CD14-positive monocyte (primary cell): ENCODE measurements at regions not wholly inside any gene's neighbourhood (a gene's known extent, or its start where the extent isn't known, plus 50 kb on each side); places are given as distances from the start of the nearest gene placed in this dataset.

Source experiments
- DNase-seq, 3 donors: peaks; one replicate each; pipeline ENCODE4 v3.0.0-alpha.2; 2011 to 2022
- H2AFZ ChIP-seq: 2 replicates; pipeline ENCODE4 v1.6.0; 2012; ENCODE audit warnings: mild to moderate bottlenecking, low read depth, low read length, inconsistent platforms; ENCODE audit not compliant: insufficient read depth, poor library complexity, severe bottlenecking
- H3K27ac ChIP-seq, 2 donors: 1 replicate in 1 of 2; 2 replicates in 1 of 2; pipeline ENCODE4 v1.5.1; 2012 to 2013; ENCODE audit warnings: low read length in 2 of 2, control low read depth in 1 of 2, inconsistent platforms in 1 of 2, low read depth in 1 of 2, mild to moderate bottlenecking in 1 of 2
- H3K27me3 ChIP-seq, 2 donors: one replicate each; pipeline versions ENCODE4 v1.6.0 to v1.6.1; 2011 to 2013; ENCODE audit warnings: low read length in 2 of 2; ENCODE audit not compliant: control insufficient read depth in 2 of 2, insufficient read depth in 2 of 2
- H3K36me3 ChIP-seq, 2 donors: replicated peaks in 1 of 2; 1 replicate in 1 of 2; 2 replicates in 1 of 2; pipeline versions ENCODE4 v1.5.1 to v1.6.1; 2012 to 2013; ENCODE audit warnings: low read length in 2 of 2, control low read depth in 1 of 2, inconsistent platforms in 1 of 2, mild to moderate bottlenecking in 1 of 2; ENCODE audit not compliant: insufficient read depth in 2 of 2, control insufficient read depth in 1 of 2
- H3K4me1 ChIP-seq, 2 donors: 1 replicate in 1 of 2; 2 replicates in 1 of 2; pipeline versions ENCODE4 v1.5.1 to v1.6.1; 2012 to 2013; ENCODE audit warnings: low read length in 2 of 2, control low read depth in 1 of 2, inconsistent platforms in 1 of 2, mild to moderate bottlenecking in 1 of 2, moderate library complexity in 1 of 2; ENCODE audit not compliant: insufficient read depth in 2 of 2, control insufficient read depth in 1 of 2
- H3K4me2 ChIP-seq: replicated peaks from 2 replicates; pipeline ENCODE3; 2012; ENCODE audit warnings: low read length, moderate library complexity, mild to moderate bottlenecking; ENCODE audit not compliant: poor library complexity, severe bottlenecking; ENCODE audit errors: extremely low read depth
- H3K4me3 ChIP-seq, 3 experiments: fragments of 200-600 bp in 1 of 3; sonication (generic) in 1 of 3; replicated peaks in 1 of 3; 1 replicate in 2 of 3; 2 replicates in 1 of 3; pipeline ENCODE4 v1.5.1; 2011 to 2013; ENCODE audit warnings: low read length in 3 of 3, mild to moderate bottlenecking in 3 of 3, control low read depth in 2 of 3, low read depth in 2 of 3, inconsistent platforms in 1 of 3, moderate library complexity in 1 of 3
- H3K79me2 ChIP-seq: 2 replicates; pipeline ENCODE4 v1.6.0; 2012; ENCODE audit warnings: mild to moderate bottlenecking, control low read depth, inconsistent platforms, low read length, moderate library complexity; ENCODE audit not compliant: insufficient read depth
- H3K9ac ChIP-seq: 2 replicates; pipeline ENCODE4 v1.6.0; 2017; ENCODE audit warnings: low read length, mild to moderate bottlenecking; ENCODE audit not compliant: insufficient read depth, poor library complexity, severe bottlenecking
- H3K9me3 ChIP-seq, 2 donors: replicated peaks in 1 of 2; 1 replicate in 1 of 2; 2 replicates in 1 of 2; pipeline versions ENCODE4 v1.5.1 to v1.6.1; 2012 to 2013; ENCODE audit warnings: low read length in 2 of 2, control low read depth in 1 of 2; ENCODE audit not compliant: control insufficient read depth in 1 of 2, insufficient read depth in 1 of 2
- H4K20me1 ChIP-seq: 2 replicates; pipeline ENCODE4 v1.6.0; 2012; ENCODE audit warnings: mild to moderate bottlenecking, low read length, control low read depth, moderate library complexity; ENCODE audit not compliant: insufficient read depth
- H3K27ac Mint-ChIP-seq, 7 donors: one replicate each; pipeline ENCODE4 v1.8.0; 2020; ENCODE audit warnings: mild to moderate bottlenecking in 7 of 7, mixed read lengths in 7 of 7, moderate library complexity in 6 of 7, inconsistent platforms in 2 of 7
- H3K27me3 Mint-ChIP-seq, 3 donors: one replicate each; pipeline ENCODE4 v1.8.0; 2021 to 2022; ENCODE audit warnings: low read depth in 3 of 3, mild to moderate bottlenecking in 3 of 3, mixed read lengths in 3 of 3, moderate library complexity in 3 of 3, inconsistent platforms in 1 of 3
- H3K36me3 Mint-ChIP-seq, 2 donors: one replicate each; pipeline ENCODE4 v1.8.0; 2020; ENCODE audit warnings: mixed read lengths in 2 of 2, inconsistent platforms in 1 of 2, mild to moderate bottlenecking in 1 of 2
- H3K4me1 Mint-ChIP-seq: one replicate; pipeline ENCODE4 v1.8.0; 2020; ENCODE audit warnings: mild to moderate bottlenecking, mixed read lengths
- H3K4me3 Mint-ChIP-seq, 2 donors: one replicate each; pipeline ENCODE4 v1.8.0; 2020; ENCODE audit warnings: mild to moderate bottlenecking in 2 of 2, mixed read lengths in 2 of 2, moderate library complexity in 1 of 2
- H3K9me3 Mint-ChIP-seq, 7 donors: one replicate each; pipeline ENCODE4 v1.8.0; 2020 to 2022; ENCODE audit warnings: mixed read lengths in 7 of 7, mild to moderate bottlenecking in 6 of 7, moderate library complexity in 6 of 7, inconsistent platforms in 2 of 7
- CTCF ChIP-seq: fragments of 200-600 bp; IDR thresholded peaks from one replicate; pipeline ENCODE4 v1.8.0; 2022; ENCODE audit warnings: antibody characterized with exemption, mild to moderate bottlenecking
- WGBS: methylation state at CpG from one replicate; pipeline ENCODE4 v1.1.5; 2013; ENCODE audit warnings: missing lambda C conversion rate; ENCODE audit not compliant: insufficient coverage; 5-methylcytosine and 5-hydroxymethylcytosine counted together
- intact Hi-C, 2 donors: fragments of 100-400 bp; cut with micrococcal nuclease; formaldehyde crosslinking; loops; one replicate each; pipeline versions ENCODE4 v1.15.0 to v1.15.1; 2023

- H3K79me2 ChIP-seq, result no peaks in the 10 kb centered on the region
- H3K4me1 Mint-ChIP-seq, result no peaks in the 10 kb centered on the region
- H2AFZ ChIP-seq, result no peak overlapping the region
- TF ChIP-seq CTCF, result no peak
- peaks cover 0 to 1% (median 0%) of the 10 kb centered on the region in 3 donors for H3K27me3 Mint-ChIP-seq
- H3K27me3 ChIP-seq, result no peaks in the 10 kb centered on the region
- H3K9me3 ChIP-seq, result no peaks in the 10 kb centered on the region
- intact Hi-C loops, result no loop called here
- H3K9ac ChIP-seq, result no peak overlapping the region
- no peak for DNase-seq
- H3K4me3 Mint-ChIP-seq, result no peak overlapping the region
- no CpG with 5 or more reads among the region's 2 CpGs for WGBS
- no peak overlapping the region for H3K4me3 ChIP-seq
- no peaks in the 10 kb centered on the region for H3K4me1 ChIP-seq
- H3K9me3 Mint-ChIP-seq, result peaks cover 0 to 2% (median 0%) of the 10 kb centered on the region in 7 donors
- H3K27ac Mint-ChIP-seq, result no peak overlapping the region
- H3K27ac ChIP-seq, result no peak overlapping the region
- no peaks in the 10 kb centered on the region for H3K36me3 ChIP-seq
- H4K20me1 ChIP-seq, result no peaks in the 10 kb centered on the region
- H3K36me3 Mint-ChIP-seq, result no peaks in the 10 kb centered on the region
- no peak overlapping the region for H3K4me2 ChIP-seq
Measured at GRCh38 chr2:180291060-180291459, 284.0 kb upstream of the CWC22 start.

GRCh38 chr2:180289627-180290026 lies 282.5 kb upstream of the CWC22 start:
- Mint-ChIP-seq H3K27ac (no peak overlapping the region), H3K36me3 (no peaks in the 10 kb centered on the region)
- no peak overlapping the region for H3K4me3 ChIP-seq

More at GRCh38 chr2:180289627-180290026, 282.5 kb upstream of the CWC22 start:
- no peaks in the 10 kb centered on the region for H4K20me1 ChIP-seq
- WGBS, result 100% methylated on average over 2 of the region's 4 CpGs
- no peak overlapping the region for H2AFZ ChIP-seq
- Mint-ChIP-seq H3K4me3 (no peak overlapping the region), H3K27me3 (peaks cover 0 to 1% (median 0%) of the 10 kb centered on the region in 3 donors), H3K4me1 (no peaks in the 10 kb centered on the region), H3K9me3 (peaks cover 0 to 4% (median 0%) of the 10 kb centered on the region in 7 donors)
- H3K79me2 ChIP-seq, result no peaks in the 10 kb centered on the region
- H3K9ac ChIP-seq, result no peak overlapping the region
- no peak overlapping the region for H3K27ac ChIP-seq
- intact Hi-C loops, result no loop called here
- no peaks in the 10 kb centered on the region for H3K4me1 ChIP-seq
- H3K27me3 ChIP-seq, result no peaks in the 10 kb centered on the region
- DNase-seq, result no peak
- H3K9me3 ChIP-seq, result no peaks in the 10 kb centered on the region
- no peak overlapping the region for H3K4me2 ChIP-seq
- TF ChIP-seq CTCF, result no peak
- H3K36me3 ChIP-seq, result no peaks in the 10 kb centered on the region
